Urinary bladder (tissue), 4 donors: ENCODE measurements at regions not wholly inside any gene's neighbourhood (a gene's known extent, or its start where the extent isn't known, plus 50 kb on each side); places are given as distances from the start of the nearest gene placed in this dataset. TPM values are rescaled to one million over a fixed set of nuclear protein-coding genes. Genes with fewer than 3 reads are reported as not detected.
"Not testable (repeated sequence)": the region's sequence is repeated elsewhere in the genome, so short reads cannot be mapped to it uniquely, and the experiment has no call there.

Experiments
- DNase-seq: peaks from one replicate; pipeline ENCODE4 v3.0.0-alpha.2; 2015; ENCODE audit errors: extremely low spot score
- H3K27ac ChIP-seq: one replicate; pipeline ENCODE4 v1.5.1; 2013; ENCODE audit warnings: low read depth, mild to moderate bottlenecking, moderate library complexity
- H3K36me3 ChIP-seq: one replicate; pipeline ENCODE4 v1.6.1; 2013; ENCODE audit warnings: mild to moderate bottlenecking, moderate library complexity; ENCODE audit not compliant: insufficient read depth
- H3K4me1 ChIP-seq: one replicate; pipeline ENCODE4 v1.6.1; 2013; ENCODE audit warnings: mild to moderate bottlenecking, moderate library complexity; ENCODE audit not compliant: insufficient read depth
- H3K4me3 ChIP-seq: one replicate; pipeline ENCODE4 v1.5.1; 2013; ENCODE audit warnings: low read depth, low read length
- WGBS: extraction: QIAGEN DNeasy Blood & Tissue Kit; methylation state at CpG from one replicate; pipeline ENCODE4 v1.1.7; 2013; 5-methylcytosine and 5-hydroxymethylcytosine counted together
- small RNA-seq: library from RNA; depleted of rRNA; stranded (forward); fragments of <200 nt; gene quantifications from one replicate; pipeline ENCODE3, GENCODE V24; 2014
- donor health status: healthy with polysubstance abuse.
- donor health status: healthy.

DNA sequence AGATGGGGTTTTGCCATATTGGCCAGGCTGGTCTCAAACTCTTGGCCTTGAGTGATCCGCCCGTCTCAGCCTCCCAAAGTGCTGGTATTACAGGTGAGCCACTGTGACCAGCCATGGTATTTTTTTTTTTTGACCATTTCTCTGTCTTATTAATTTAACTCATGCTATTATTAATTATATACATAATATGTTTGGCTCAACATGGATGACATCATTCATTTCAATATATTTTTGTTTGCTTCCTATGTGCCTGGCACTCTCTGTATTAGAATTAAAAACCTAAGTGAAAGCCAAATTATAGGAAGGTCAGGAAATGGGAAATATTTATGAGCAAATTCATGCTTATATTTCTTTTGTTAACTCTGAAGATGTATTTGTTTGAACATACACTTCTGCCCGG, 55.8 kb upstream of the AKIRIN2 start:
- DNase-seq: no peak
- Histone ChIP-seq H3K4me1 (no peaks in the 10 kb centered on the region), H3K36me3 (no peaks in the 10 kb centered on the region), H3K27ac (no peak overlapping the region), H3K4me3 (no peak overlapping the region)
- WGBS: 94% methylated on average over 3 of the region's 3 CpGs

DNA sequence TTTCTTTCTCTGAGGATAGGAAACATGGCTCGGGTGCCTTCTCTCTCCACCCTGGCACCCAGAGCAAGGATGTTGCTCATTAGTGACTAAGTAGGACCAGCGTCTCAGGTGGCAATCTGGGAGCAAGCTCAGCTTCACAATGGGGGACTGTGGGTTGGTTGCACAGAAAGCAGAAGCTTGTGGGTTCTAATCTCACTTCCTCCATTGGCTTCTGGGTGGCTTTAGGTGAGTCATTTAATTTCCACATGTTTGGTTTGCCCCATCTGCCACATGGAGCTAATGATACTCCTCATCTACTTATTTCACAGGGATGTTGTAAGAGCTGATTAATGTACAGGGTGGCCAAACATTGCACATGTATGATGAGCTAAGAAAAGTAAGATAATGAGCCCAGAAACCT, 54.8 kb upstream of the AKIRIN2 start:
- Histone ChIP-seq H3K4me3 (no peak overlapping the region), H3K4me1 (no peaks in the 10 kb centered on the region), H3K36me3 (no peaks in the 10 kb centered on the region), H3K27ac (no peak overlapping the region)
- no peak for DNase-seq
- 63% methylated on average over 2 of the region's 2 CpGs for WGBS

DNA sequence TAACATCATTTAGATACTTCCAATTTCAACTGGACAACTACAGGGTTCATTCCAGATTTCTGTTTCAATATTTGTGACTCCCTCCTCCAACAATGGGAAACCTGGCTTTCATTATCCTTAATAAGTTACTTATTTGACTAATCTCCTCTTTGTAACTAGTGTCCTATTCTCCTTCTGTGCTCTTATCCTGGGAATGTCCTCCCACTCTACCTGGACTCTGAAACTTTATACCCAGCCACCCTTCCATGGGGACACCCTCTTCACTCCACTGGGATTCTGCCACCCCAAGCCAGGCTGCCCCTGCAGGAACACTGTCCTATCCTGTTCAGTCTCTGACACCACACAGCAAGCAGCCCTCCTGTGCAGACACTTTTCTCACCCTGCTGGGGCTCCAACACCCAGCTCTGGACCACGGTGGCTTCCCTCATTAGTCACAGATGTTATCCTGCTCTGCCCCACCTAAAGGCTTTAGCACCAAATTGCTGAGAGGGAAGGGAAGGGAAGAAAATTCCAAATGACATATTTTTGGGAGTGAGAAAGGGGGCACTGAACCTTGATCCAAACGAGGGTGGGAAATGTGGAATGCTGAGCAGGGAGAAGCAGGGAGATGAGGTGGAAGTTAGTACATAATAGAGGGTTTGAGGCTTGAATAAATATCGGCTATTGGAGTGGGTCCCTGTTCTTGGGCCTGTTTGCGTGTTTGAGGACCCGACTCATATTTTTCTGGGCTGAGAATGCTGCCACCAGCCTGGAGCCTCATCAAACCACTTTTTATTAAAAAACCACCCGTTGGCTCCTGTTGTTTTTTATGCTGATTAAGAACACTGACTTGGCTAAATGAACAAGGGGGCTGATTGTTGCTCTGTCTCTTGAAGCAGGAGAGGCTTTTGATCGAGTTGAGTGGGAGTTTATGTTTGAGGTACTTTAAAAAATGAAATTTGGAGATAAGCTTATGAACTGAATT, 54.0 kb upstream of the AKIRIN2 start:
- no peak for DNase-seq
- Histone ChIP-seq H3K36me3 (no peaks in the 10 kb centered on the region), H3K4me3 (no peak overlapping the region), H3K4me1 (no peaks in the 10 kb centered on the region), H3K27ac (no peak overlapping the region)
- 47% methylated on average over 7 of the region's 7 CpGs for WGBS

DNA sequence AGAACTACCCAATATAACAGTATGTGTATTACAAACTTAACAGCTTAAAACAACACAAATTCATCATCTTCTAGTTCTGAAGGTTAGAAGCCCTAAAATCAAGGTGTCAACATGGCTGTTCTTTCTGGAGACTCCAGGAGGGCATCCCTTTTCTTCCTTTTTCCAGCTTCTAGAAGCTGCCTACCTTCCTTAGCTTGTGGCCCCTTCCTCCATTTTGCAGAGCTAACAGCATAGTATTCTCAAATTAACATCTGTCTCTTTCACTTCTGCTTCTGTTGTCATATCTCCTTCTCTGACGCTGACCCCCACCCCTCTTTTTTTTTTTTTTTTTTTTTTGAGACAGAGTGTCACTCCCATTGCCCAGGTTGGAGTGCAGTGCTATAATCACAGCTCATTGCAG, 52.8 kb upstream of the AKIRIN2 start:
- no peak overlapping the region for H3K27ac ChIP-seq
- no peaks in the 10 kb centered on the region for H3K4me1 ChIP-seq
- WGBS: 79% methylated on average over 1 of the region's 1 CpG
- H3K4me3 ChIP-seq: no peak overlapping the region
- no peak for DNase-seq
- no peaks in the 10 kb centered on the region for H3K36me3 ChIP-seq

DNA sequence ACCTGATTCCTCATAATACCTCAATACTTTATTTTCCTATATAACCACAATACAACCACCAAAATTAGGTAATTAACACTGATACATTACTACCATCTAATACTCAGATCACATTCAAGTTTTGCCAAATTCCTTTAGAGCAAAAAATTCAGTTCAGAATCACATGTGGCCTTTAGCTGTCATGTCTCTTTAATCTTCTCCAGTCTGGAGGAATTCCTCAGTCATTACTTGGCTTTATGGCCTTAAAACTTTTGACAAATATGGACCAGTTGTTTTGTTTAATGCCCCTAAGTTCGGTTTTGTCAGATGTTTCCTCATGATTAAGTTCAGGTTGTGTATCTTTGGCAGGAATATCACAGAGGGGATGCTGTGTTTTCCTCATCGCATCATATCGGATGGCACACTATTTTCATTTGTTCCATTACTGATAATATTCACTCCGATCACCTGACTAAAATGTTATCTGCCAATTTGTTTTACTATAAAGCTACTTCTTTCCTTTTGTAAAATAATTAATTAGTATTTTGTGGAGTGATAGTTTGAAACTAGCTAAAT, 51.2 kb upstream of the AKIRIN2 start:
- H3K4me1 ChIP-seq: no peaks in the 10 kb centered on the region
- H3K36me3 ChIP-seq: no peaks in the 10 kb centered on the region
- WGBS: 63% methylated on average over 4 of the region's 4 CpGs
- no peak overlapping the region for H3K4me3 ChIP-seq
- H3K27ac ChIP-seq: no peak overlapping the region
- no peak for DNase-seq

DNA sequence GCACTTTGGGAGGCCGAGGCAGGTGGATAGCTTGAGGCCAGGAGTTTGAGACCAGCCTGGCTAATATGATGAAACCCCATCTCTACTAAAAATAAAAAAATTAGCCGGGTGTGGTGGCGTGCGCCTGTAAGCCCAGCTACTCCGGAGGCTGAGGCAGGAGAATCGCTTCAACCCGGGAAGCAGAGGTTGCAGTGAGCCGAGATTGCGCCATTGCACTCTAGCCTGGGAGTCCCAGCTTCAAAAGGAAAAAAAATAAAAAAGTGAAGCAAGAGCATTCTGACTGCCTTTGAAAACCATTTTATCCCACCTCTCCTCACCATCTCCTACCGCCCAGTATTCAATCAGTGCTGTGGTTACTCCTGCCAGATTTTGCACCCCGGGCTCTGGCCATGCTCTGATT, 50.5 kb upstream of the AKIRIN2 start:
- H3K36me3 ChIP-seq, H3K4me1 ChIP-seq, DNase-seq, H3K27ac ChIP-seq, H3K4me3 ChIP-seq: not testable (repeated sequence)
- WGBS: 93% methylated on average over 11 of the region's 11 CpGs

Small RNA genes lying in the stretch of these regions (small RNA-seq; reads per million reads assigned to genes)
- gene RF00019: not detected
- gene RN7SL183P: not detected
